ENCODE measurements at regions not wholly inside any gene's neighbourhood (a gene's known extent, or its start where the extent isn't known, plus 50 kb on each side); places are given as distances from the start of the nearest gene placed in this dataset.
A peak's percentile ranks its signal among the peaks of the same experiment; 100 is the strongest.

DNA sequence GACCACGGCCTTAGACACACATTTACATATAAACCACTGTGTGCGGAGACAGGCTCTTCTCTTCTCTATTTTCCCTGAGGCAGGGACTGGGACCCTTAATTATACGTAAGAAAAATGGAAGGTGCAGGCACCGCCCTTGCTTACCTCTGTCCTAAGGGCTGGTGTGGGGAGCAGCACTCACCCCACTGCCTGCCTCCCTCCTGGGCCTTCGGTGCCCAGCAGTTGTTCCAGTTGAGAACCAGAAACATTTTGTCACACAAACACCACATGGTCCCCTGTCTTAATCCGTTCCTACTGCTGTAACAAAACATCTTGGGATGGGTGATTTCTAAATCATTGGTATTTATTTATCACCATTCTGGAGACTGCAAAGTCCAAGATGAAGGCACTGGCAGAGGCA lies 192.7 kb upstream of the DIO3 start:
- Histone ChIP-seq H3K36me3 (no peaks in the 10 kb centered on the region), H3K27me3 (no peaks in the 10 kb centered on the region), H3K27ac (peak overlapping the region; percentile 18), H3K4me1 (peaks cover 40% of the 10 kb centered on the region), H3K4me3 (no peak overlapping the region), H3K9me3 (no peaks in the 10 kb centered on the region)
- intact Hi-C loops (cut with DNase I), result loop anchor here (5.0 kb wide), 1 partner anchor 39 kb away; no protein-coding TSS in a partner anchor
- no peak for TF ChIP-seq POLR2AphosphoS5 (IDR thresholded peaks at IDR 0.05; ENCODE audit: insufficient read depth in 1 of 2, low read depth in 1 of 2)
- TF ChIP-seq, protein P1, sequence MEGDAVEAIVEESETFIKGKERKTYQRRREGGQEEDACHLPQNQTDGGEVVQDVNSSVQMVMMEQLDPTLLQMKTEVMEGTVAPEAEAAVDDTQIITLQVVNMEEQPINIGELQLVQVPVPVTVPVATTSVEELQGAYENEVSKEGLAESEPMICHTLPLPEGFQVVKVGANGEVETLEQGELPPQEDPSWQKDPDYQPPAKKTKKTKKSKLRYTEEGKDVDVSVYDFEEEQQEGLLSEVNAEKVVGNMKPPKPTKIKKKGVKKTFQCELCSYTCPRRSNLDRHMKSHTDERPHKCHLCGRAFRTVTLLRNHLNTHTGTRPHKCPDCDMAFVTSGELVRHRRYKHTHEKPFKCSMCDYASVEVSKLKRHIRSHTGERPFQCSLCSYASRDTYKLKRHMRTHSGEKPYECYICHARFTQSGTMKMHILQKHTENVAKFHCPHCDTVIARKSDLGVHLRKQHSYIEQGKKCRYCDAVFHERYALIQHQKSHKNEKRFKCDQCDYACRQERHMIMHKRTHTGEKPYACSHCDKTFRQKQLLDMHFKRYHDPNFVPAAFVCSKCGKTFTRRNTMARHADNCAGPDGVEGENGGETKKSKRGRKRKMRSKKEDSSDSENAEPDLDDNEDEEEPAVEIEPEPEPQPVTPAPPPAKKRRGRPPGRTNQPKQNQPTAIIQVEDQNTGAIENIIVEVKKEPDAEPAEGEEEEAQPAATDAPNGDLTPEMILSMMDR (IDR thresholded peaks at IDR 0.05), result no peak
- peak in 1 of 2 donors; percentile 79 for DNase-seq (ENCODE audit: extremely low spot score in 2 of 2)

GRCh38 chr14:101369194-101369915 lies 191.9 kb upstream of the DIO3 start:
- intact Hi-C loops (cut with DNase I), result loop anchor here (5.0 kb wide), 1 partner anchor 38 kb away; no protein-coding TSS in a partner anchor
- no peaks in the 10 kb centered on the region for H3K36me3 ChIP-seq
- H3K9me3 ChIP-seq, result no peaks in the 10 kb centered on the region
- H3K27me3 ChIP-seq, result no peaks in the 10 kb centered on the region
- peak; percentile 70 to 83 for DNase-seq (ENCODE audit: extremely low spot score in 2 of 2)
- H3K27ac ChIP-seq, result peak overlapping the region; percentile 54
- H3K4me3 ChIP-seq, result no peak overlapping the region
- TF ChIP-seq POLR2A (IDR thresholded peaks at IDR 0.05), result no peak
- no peak for TF ChIP-seq POLR2AphosphoS5 (IDR thresholded peaks at IDR 0.05; ENCODE audit: insufficient read depth in 1 of 2, low read depth in 1 of 2)
- TF ChIP-seq, protein P1 (IDR thresholded peaks at IDR 0.05), result no peak
- peaks cover 33% of the 10 kb centered on the region for H3K4me1 ChIP-seq

- H3K4me1 ChIP-seq, result peaks cover 31% of the 10 kb centered on the region
- TF ChIP-seq POLR2AphosphoS5 (IDR thresholded peaks at IDR 0.05; ENCODE audit: insufficient read depth in 1 of 2, low read depth in 1 of 2) (no peak), POLR2A (IDR thresholded peaks at IDR 0.05) (no peak)
- TF ChIP-seq, protein P1 (IDR thresholded peaks at IDR 0.05), result no peak
- H3K27ac ChIP-seq, result peak overlapping the region; percentile 54
- H3K36me3 ChIP-seq, result no peaks in the 10 kb centered on the region
- no peaks in the 10 kb centered on the region for H3K9me3 ChIP-seq
- no peak overlapping the region for H3K4me3 ChIP-seq
- H3K27me3 ChIP-seq, result no peaks in the 10 kb centered on the region
- intact Hi-C loops (cut with DNase I), result loop anchor here (5.0 kb wide), 1 partner anchor 37 kb away; no protein-coding TSS in a partner anchor
- DNase-seq (ENCODE audit: extremely low spot score in 2 of 2), result peak; percentile 84 to 85
Measured at GRCh38 chr14:101369916-101370592, 191.2 kb upstream of the DIO3 start.

DNA sequence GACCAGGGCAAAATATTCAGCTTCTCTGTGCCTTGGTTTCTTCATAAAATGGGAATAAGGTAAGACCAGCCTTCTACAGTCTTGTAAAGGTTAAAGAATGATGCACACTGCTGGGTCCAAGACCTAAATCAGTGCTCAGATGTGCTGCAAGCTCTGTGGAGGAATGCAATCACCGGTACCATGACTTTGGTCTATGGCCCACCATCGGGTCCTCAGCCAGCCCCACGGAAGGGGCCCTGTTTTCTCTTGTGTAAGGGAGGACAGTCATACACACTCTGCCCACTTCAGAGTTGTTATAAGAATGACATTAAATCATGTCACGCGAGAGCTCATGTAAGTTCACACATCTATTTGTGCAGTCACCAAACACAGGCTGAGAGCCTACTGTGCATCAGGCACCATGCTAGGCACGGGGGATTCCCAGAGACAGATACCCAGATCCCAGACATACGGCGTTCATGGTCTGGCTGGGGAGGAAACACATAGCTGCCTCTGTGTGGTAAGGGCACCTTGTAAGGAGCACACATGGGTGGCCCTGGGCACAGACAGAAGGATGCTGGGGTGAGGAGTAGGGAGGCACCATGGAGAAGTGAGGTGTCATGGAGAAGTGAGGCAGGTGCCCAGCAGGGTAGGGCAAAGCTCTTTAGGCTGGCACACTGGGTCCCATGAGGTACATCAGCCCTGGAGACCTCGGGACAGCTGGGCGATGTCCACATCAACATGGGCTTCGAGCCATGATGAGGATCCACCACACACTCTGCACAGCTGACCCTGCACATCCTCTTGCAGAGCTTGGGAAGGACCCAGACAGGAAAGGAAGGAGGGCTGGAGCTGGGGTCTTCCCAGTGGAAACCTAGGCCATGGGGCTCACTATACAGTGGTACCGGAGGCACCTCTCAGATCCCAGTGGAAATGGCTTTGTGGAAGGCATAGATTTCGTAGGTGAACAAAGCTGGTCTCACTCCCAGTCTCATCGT lies 190.4 kb upstream of the DIO3 start:
- no peak overlapping the region for H3K4me3 ChIP-seq
- H3K4me1 ChIP-seq, result peaks cover 24% of the 10 kb centered on the region
- H3K36me3 ChIP-seq, result no peaks in the 10 kb centered on the region
- H3K27ac ChIP-seq, result no peak overlapping the region
- no peaks in the 10 kb centered on the region for H3K9me3 ChIP-seq
- DNase-seq (ENCODE audit: extremely low spot score in 2 of 2), result peak; percentile 83 to 95
- no peaks in the 10 kb centered on the region for H3K27me3 ChIP-seq
- TF ChIP-seq, protein P1 (IDR thresholded peaks at IDR 0.05), result no peak
- TF ChIP-seq POLR2AphosphoS5 (IDR thresholded peaks at IDR 0.05; ENCODE audit: insufficient read depth in 1 of 2, low read depth in 1 of 2), result no peak
- TF ChIP-seq POLR2A (IDR thresholded peaks at IDR 0.05), result no peak
- intact Hi-C loops (cut with DNase I), result no loop called here

Data from vagina (tissue), 2 donors.